CD14-positive monocyte (primary cell): ENCODE measurements at regions not wholly inside any gene's neighbourhood (a gene's known extent, or its start where the extent isn't known, plus 50 kb on each side); places are given as distances from the start of the nearest gene placed in this dataset.

Source experiments
- DNase-seq, 3 donors: peaks; one replicate each; pipeline ENCODE4 v3.0.0-alpha.2; 2011 to 2022
- H2AFZ ChIP-seq: 2 replicates; pipeline ENCODE4 v1.6.0; 2012; ENCODE audit warnings: mild to moderate bottlenecking, low read depth, low read length, inconsistent platforms; ENCODE audit not compliant: insufficient read depth, poor library complexity, severe bottlenecking
- H3K27ac ChIP-seq, 2 donors: 1 replicate in 1 of 2; 2 replicates in 1 of 2; pipeline ENCODE4 v1.5.1; 2012 to 2013; ENCODE audit warnings: low read length in 2 of 2, control low read depth in 1 of 2, inconsistent platforms in 1 of 2, low read depth in 1 of 2, mild to moderate bottlenecking in 1 of 2
- H3K27me3 ChIP-seq, 2 donors: one replicate each; pipeline versions ENCODE4 v1.6.0 to v1.6.1; 2011 to 2013; ENCODE audit warnings: low read length in 2 of 2; ENCODE audit not compliant: control insufficient read depth in 2 of 2, insufficient read depth in 2 of 2
- H3K36me3 ChIP-seq, 2 donors: replicated peaks in 1 of 2; 1 replicate in 1 of 2; 2 replicates in 1 of 2; pipeline versions ENCODE4 v1.5.1 to v1.6.1; 2012 to 2013; ENCODE audit warnings: low read length in 2 of 2, control low read depth in 1 of 2, inconsistent platforms in 1 of 2, mild to moderate bottlenecking in 1 of 2; ENCODE audit not compliant: insufficient read depth in 2 of 2, control insufficient read depth in 1 of 2
- H3K4me1 ChIP-seq, 2 donors: 1 replicate in 1 of 2; 2 replicates in 1 of 2; pipeline versions ENCODE4 v1.5.1 to v1.6.1; 2012 to 2013; ENCODE audit warnings: low read length in 2 of 2, control low read depth in 1 of 2, inconsistent platforms in 1 of 2, mild to moderate bottlenecking in 1 of 2, moderate library complexity in 1 of 2; ENCODE audit not compliant: insufficient read depth in 2 of 2, control insufficient read depth in 1 of 2
- H3K4me2 ChIP-seq: replicated peaks from 2 replicates; pipeline ENCODE3; 2012; ENCODE audit warnings: low read length, moderate library complexity, mild to moderate bottlenecking; ENCODE audit not compliant: poor library complexity, severe bottlenecking; ENCODE audit errors: extremely low read depth
- H3K4me3 ChIP-seq, 3 experiments: fragments of 200-600 bp in 1 of 3; sonication (generic) in 1 of 3; replicated peaks in 1 of 3; 1 replicate in 2 of 3; 2 replicates in 1 of 3; pipeline ENCODE4 v1.5.1; 2011 to 2013; ENCODE audit warnings: low read length in 3 of 3, mild to moderate bottlenecking in 3 of 3, control low read depth in 2 of 3, low read depth in 2 of 3, inconsistent platforms in 1 of 3, moderate library complexity in 1 of 3
- H3K79me2 ChIP-seq: 2 replicates; pipeline ENCODE4 v1.6.0; 2012; ENCODE audit warnings: mild to moderate bottlenecking, control low read depth, inconsistent platforms, low read length, moderate library complexity; ENCODE audit not compliant: insufficient read depth
- H3K9ac ChIP-seq: 2 replicates; pipeline ENCODE4 v1.6.0; 2017; ENCODE audit warnings: low read length, mild to moderate bottlenecking; ENCODE audit not compliant: insufficient read depth, poor library complexity, severe bottlenecking
- H3K9me3 ChIP-seq, 2 donors: replicated peaks in 1 of 2; 1 replicate in 1 of 2; 2 replicates in 1 of 2; pipeline versions ENCODE4 v1.5.1 to v1.6.1; 2012 to 2013; ENCODE audit warnings: low read length in 2 of 2, control low read depth in 1 of 2; ENCODE audit not compliant: control insufficient read depth in 1 of 2, insufficient read depth in 1 of 2
- H4K20me1 ChIP-seq: 2 replicates; pipeline ENCODE4 v1.6.0; 2012; ENCODE audit warnings: mild to moderate bottlenecking, low read length, control low read depth, moderate library complexity; ENCODE audit not compliant: insufficient read depth
- H3K27ac Mint-ChIP-seq, 7 donors: one replicate each; pipeline ENCODE4 v1.8.0; 2020; ENCODE audit warnings: mild to moderate bottlenecking in 7 of 7, mixed read lengths in 7 of 7, moderate library complexity in 6 of 7, inconsistent platforms in 2 of 7
- H3K27me3 Mint-ChIP-seq, 3 donors: one replicate each; pipeline ENCODE4 v1.8.0; 2021 to 2022; ENCODE audit warnings: low read depth in 3 of 3, mild to moderate bottlenecking in 3 of 3, mixed read lengths in 3 of 3, moderate library complexity in 3 of 3, inconsistent platforms in 1 of 3
- H3K36me3 Mint-ChIP-seq, 2 donors: one replicate each; pipeline ENCODE4 v1.8.0; 2020; ENCODE audit warnings: mixed read lengths in 2 of 2, inconsistent platforms in 1 of 2, mild to moderate bottlenecking in 1 of 2
- H3K4me1 Mint-ChIP-seq: one replicate; pipeline ENCODE4 v1.8.0; 2020; ENCODE audit warnings: mild to moderate bottlenecking, mixed read lengths
- H3K4me3 Mint-ChIP-seq, 2 donors: one replicate each; pipeline ENCODE4 v1.8.0; 2020; ENCODE audit warnings: mild to moderate bottlenecking in 2 of 2, mixed read lengths in 2 of 2, moderate library complexity in 1 of 2
- H3K9me3 Mint-ChIP-seq, 7 donors: one replicate each; pipeline ENCODE4 v1.8.0; 2020 to 2022; ENCODE audit warnings: mixed read lengths in 7 of 7, mild to moderate bottlenecking in 6 of 7, moderate library complexity in 6 of 7, inconsistent platforms in 2 of 7
- CTCF ChIP-seq: fragments of 200-600 bp; IDR thresholded peaks from one replicate; pipeline ENCODE4 v1.8.0; 2022; ENCODE audit warnings: antibody characterized with exemption, mild to moderate bottlenecking
- WGBS: methylation state at CpG from one replicate; pipeline ENCODE4 v1.1.5; 2013; ENCODE audit warnings: missing lambda C conversion rate; ENCODE audit not compliant: insufficient coverage; 5-methylcytosine and 5-hydroxymethylcytosine counted together
- intact Hi-C, 2 donors: fragments of 100-400 bp; cut with micrococcal nuclease; formaldehyde crosslinking; loops; one replicate each; pipeline versions ENCODE4 v1.15.0 to v1.15.1; 2023

- TF ChIP-seq CTCF = no peak
- H3K27ac Mint-ChIP-seq = no peak overlapping the region
- Histone ChIP-seq H4K20me1 (no peaks in the 10 kb centered on the region), H3K79me2 (no peaks in the 10 kb centered on the region), H3K27ac (no peak overlapping the region), H3K4me1 (no peaks in the 10 kb centered on the region), H2AFZ (no peak overlapping the region), H3K9me3 (peaks cover 0 to 6% of the 10 kb centered on the region in 2 donors), H3K4me2 (no peak overlapping the region), H3K4me3 (no peak overlapping the region), H3K9ac (no peak overlapping the region), H3K36me3 (no peaks in the 10 kb centered on the region), H3K27me3 (no peaks in the 10 kb centered on the region)
- DNase-seq = no peak
- WGBS = 100% methylated on average over 2 of the region's 3 CpGs
- H3K4me1 Mint-ChIP-seq = no peaks in the 10 kb centered on the region
- no peaks in the 10 kb centered on the region for H3K27me3 Mint-ChIP-seq
- H3K9me3 Mint-ChIP-seq = peaks cover 0 to 16% (median 0%) of the 10 kb centered on the region in 7 donors
- no peaks in the 10 kb centered on the region for H3K36me3 Mint-ChIP-seq
- H3K4me3 Mint-ChIP-seq = no peak overlapping the region
- intact Hi-C loops = no loop called here
Measured at GRCh38 chr12:23335593-23335992, 613.9 kb downstream of the SOX5 start.

- no peak overlapping the region for H3K4me3 Mint-ChIP-seq
- Histone ChIP-seq H3K9me3 (peaks cover 0 to 6% of the 10 kb centered on the region in 2 donors), H3K4me2 (no peak overlapping the region), H3K9ac (no peak overlapping the region), H3K27ac (no peak overlapping the region), H3K27me3 (no peaks in the 10 kb centered on the region), H3K79me2 (no peaks in the 10 kb centered on the region), H2AFZ (no peak overlapping the region), H4K20me1 (no peaks in the 10 kb centered on the region), H3K36me3 (no peaks in the 10 kb centered on the region), H3K4me3 (no peak overlapping the region), H3K4me1 (no peaks in the 10 kb centered on the region)
- no peak overlapping the region for H3K27ac Mint-ChIP-seq
- WGBS = 88% methylated on average over 2 of the region's 3 CpGs
- intact Hi-C loops = no loop called here
- H3K4me1 Mint-ChIP-seq = no peaks in the 10 kb centered on the region
- peaks cover 0 to 16% (median 0%) of the 10 kb centered on the region in 7 donors for H3K9me3 Mint-ChIP-seq
- TF ChIP-seq CTCF = no peak
- H3K36me3 Mint-ChIP-seq = no peaks in the 10 kb centered on the region
- peaks cover 0 to 1% (median 0%) of the 10 kb centered on the region in 3 donors for H3K27me3 Mint-ChIP-seq
- no peak for DNase-seq
Measured at GRCh38 chr12:23337213-23337612, 612.3 kb downstream of the SOX5 start.
